ENCODE measurements at regions not wholly inside any gene's neighbourhood (a gene's known extent, or its start where the extent isn't known, plus 50 kb on each side); places are given as distances from the start of the nearest gene placed in this dataset.
"Not testable (repeated sequence)": the region's sequence is repeated elsewhere in the genome, so short reads cannot be mapped to it uniquely, and the experiment has no call there.

DNA sequence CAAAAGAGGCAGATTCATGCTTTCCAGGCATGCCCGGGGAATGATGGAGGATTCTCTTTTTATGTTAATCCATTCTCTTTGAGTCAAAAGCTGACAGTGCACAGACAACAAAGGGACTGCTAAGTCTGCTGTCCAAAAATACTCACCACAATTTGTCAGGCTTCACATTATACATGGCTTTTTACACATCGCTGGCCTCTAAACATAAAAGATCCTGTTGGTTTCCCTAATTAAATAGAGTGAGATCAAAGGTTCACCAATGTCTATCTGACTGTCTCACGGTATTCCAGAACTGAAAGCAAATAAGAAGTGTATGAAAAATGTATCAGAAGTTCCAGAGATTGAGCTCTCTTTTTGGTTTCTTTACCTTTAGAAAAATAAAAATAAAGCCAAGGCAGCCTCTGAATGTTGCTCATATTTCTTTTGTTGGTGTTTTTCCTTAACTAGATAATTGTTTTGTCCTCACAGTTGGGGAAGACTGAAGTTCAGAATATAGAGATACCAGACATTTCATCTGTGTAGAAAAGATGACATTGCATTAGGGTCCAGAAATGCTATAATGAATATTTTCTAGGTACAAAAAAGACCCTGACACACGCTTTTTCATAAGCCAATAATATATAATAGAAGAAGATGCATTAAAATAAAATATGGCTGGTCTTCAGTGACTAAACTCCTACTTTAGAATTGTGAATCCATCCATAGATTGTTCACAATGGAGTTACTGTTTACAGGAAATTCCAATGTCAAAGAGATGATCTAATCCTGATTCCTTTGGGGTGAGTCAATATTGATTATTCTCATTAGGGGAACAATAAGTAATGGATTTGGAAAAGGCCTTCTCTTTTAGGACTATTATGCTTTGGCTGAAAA lies 688.2 kb upstream of the CDH6 start:
- no peak for DNase-seq (ENCODE audit: low spot score)
- TF ChIP-seq, protein P1, sequence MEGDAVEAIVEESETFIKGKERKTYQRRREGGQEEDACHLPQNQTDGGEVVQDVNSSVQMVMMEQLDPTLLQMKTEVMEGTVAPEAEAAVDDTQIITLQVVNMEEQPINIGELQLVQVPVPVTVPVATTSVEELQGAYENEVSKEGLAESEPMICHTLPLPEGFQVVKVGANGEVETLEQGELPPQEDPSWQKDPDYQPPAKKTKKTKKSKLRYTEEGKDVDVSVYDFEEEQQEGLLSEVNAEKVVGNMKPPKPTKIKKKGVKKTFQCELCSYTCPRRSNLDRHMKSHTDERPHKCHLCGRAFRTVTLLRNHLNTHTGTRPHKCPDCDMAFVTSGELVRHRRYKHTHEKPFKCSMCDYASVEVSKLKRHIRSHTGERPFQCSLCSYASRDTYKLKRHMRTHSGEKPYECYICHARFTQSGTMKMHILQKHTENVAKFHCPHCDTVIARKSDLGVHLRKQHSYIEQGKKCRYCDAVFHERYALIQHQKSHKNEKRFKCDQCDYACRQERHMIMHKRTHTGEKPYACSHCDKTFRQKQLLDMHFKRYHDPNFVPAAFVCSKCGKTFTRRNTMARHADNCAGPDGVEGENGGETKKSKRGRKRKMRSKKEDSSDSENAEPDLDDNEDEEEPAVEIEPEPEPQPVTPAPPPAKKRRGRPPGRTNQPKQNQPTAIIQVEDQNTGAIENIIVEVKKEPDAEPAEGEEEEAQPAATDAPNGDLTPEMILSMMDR (IDR thresholded peaks at IDR 0.05; ENCODE audit: borderline replicate concordance, control extremely low read depth, extremely low read depth, insufficient read depth, missing control alignments), result no peak
- in situ Hi-C loops (cut with MboI; ENCODE audit: low sequenced_read_pairs, unreplicated experiment), result no loop called here

GRCh38 chr5:30502277-30502676 lies 691.2 kb upstream of the CDH6 start:
- TF ChIP-seq, protein P1 (IDR thresholded peaks at IDR 0.05; ENCODE audit: borderline replicate concordance, control extremely low read depth, extremely low read depth, insufficient read depth, missing control alignments), result no peak
- in situ Hi-C loops (cut with MboI; ENCODE audit: low sequenced_read_pairs, unreplicated experiment), result no loop called here
- no peak for DNase-seq (ENCODE audit: low spot score)

DNA sequence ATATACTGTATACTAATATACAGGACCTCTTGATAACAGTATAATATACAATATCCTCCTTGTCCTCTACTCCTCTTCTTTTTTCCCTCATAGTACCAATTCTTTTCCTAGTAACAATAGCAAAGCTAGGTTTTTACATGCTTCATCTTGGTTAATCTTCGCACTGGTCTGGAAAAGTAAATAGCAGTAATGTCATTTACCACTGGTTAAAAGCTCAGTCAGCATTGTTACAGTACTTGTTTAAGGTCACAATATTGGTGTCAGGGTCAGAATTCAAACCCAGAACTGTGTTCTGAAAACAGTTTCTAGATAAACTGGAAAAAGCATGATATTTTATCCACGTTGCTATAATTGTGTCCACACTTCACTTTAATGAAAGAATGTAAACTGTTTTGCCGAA lies 692.4 kb upstream of the CDH6 start:
- in situ Hi-C loops (cut with MboI; ENCODE audit: low sequenced_read_pairs, unreplicated experiment), result no loop called here
- TF ChIP-seq, protein P1 (IDR thresholded peaks at IDR 0.05; ENCODE audit: borderline replicate concordance, control extremely low read depth, extremely low read depth, insufficient read depth, missing control alignments), result no peak
- DNase-seq (ENCODE audit: low spot score), result no peak

- no peak for DNase-seq (ENCODE audit: low spot score)
- TF ChIP-seq, protein P1 (IDR thresholded peaks at IDR 0.05; ENCODE audit: borderline replicate concordance, control extremely low read depth, extremely low read depth, insufficient read depth, missing control alignments), result no peak
- in situ Hi-C loops (cut with MboI; ENCODE audit: low sequenced_read_pairs, unreplicated experiment), result no loop called here
Measured at GRCh38 chr5:30500513-30500912, 693.0 kb upstream of the CDH6 start.

DNA sequence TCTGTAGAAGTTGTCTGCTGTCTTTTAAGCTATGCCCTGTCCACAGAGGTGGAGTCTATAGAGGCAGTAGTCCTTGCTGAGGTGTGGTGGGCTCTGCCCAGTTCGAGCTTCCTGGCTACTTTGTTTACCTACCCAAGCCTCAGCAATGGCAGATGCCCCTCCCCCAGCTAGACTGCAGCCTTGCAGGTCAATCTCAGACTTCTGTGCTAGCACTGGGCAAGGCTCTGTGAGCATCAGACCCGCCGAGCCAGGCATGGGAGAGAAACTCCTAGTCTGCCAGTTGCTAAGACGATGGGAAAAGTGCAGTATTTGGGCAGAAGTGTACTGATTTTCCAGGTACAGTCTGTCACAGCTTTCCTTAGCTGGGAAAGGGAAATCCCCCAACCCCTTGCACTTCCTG lies 694.1 kb upstream of the CDH6 start:
- in situ Hi-C loops (cut with MboI; ENCODE audit: low sequenced_read_pairs, unreplicated experiment), result no loop called here
- TF ChIP-seq, protein P1 (IDR thresholded peaks at IDR 0.05; ENCODE audit: borderline replicate concordance, control extremely low read depth, extremely low read depth, insufficient read depth, missing control alignments), result no peak
- DNase-seq (ENCODE audit: low spot score), result no peak

GRCh38 chr5:30498972-30499371 lies 694.5 kb upstream of the CDH6 start:
- TF ChIP-seq, protein P1 (IDR thresholded peaks at IDR 0.05; ENCODE audit: borderline replicate concordance, control extremely low read depth, extremely low read depth, insufficient read depth, missing control alignments), result no peak
- no peak for DNase-seq (ENCODE audit: low spot score)
- in situ Hi-C loops (cut with MboI; ENCODE audit: low sequenced_read_pairs, unreplicated experiment), result no loop called here

GRCh38 chr5:30498509-30498908 lies 695.0 kb upstream of the CDH6 start:
- DNase-seq (ENCODE audit: low spot score); in situ Hi-C loops (cut with MboI; ENCODE audit: low sequenced_read_pairs, unreplicated experiment): not testable (repeated sequence)

DNA sequence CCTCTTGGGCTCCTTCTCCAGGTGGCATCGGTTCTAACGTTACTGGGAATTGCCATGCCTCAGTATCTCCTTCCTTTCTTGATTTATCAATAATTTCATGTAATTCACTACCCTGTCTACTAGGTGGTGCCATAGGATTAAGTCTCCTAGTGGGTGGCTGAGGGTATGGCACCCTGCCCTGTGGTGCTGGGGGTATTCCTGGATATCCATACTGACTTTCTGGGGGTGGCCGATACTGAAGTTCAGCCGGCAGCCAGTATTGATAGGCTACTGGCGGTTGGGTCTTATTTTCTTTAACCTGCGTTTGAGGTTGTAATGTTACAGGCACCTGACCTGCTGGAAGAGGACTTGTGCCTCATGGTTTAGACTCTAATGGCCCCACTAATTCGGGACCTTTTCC lies 699.4 kb upstream of the CDH6 start:
- DNase-seq (ENCODE audit: low spot score); in situ Hi-C loops (cut with MboI; ENCODE audit: low sequenced_read_pairs, unreplicated experiment): not testable (repeated sequence)

Measured in GM13976 (cell line).